ENCODE measurements at regions not wholly inside any gene's neighbourhood (a gene's known extent, or its start where the extent isn't known, plus 50 kb on each side); places are given as distances from the start of the nearest gene placed in this dataset.
"Not testable (repeated sequence)": the region's sequence is repeated elsewhere in the genome, so short reads cannot be mapped to it uniquely, and the experiment has no call there.

GRCh38 chr4:165810726-165811125 is 62.3 kb upstream of the TLL1 start:
- H3K4ac ChIP-seq (ENCODE audit: low read length) = no peak overlapping the region
- no peak overlapping the region for H3K4me3 ChIP-seq (ENCODE audit: low read length in 2 of 2)
- H3K36me3 ChIP-seq (replicated peaks in 1 of 2; ENCODE audit: control insufficient read depth in 2 of 2, insufficient read depth in 2 of 2, low read length in 2 of 2) = no peaks in the 10 kb centered on the region
- H4K8ac ChIP-seq (ENCODE audit: low read depth, low read length) = no peak overlapping the region
- no peak overlapping the region for H3K14ac ChIP-seq (ENCODE audit: low read length)
- H2AK5ac ChIP-seq (ENCODE audit: low read depth, low read length) = no peak overlapping the region
- H4K91ac ChIP-seq (ENCODE audit: low read depth, low read length, poor library complexity) = no peak overlapping the region
- no peak overlapping the region for H2BK5ac ChIP-seq (ENCODE audit: low read length)
- H2AFZ ChIP-seq (ENCODE audit: low read length) = no peak overlapping the region
- H2BK12ac ChIP-seq (ENCODE audit: low read length) = no peak overlapping the region
- no peaks in the 10 kb centered on the region for H3K27me3 ChIP-seq (ENCODE audit: control insufficient read depth in 3 of 3, insufficient read depth in 3 of 3, low read depth in 1 of 3, low read length in 3 of 3)
- H3K4me1 ChIP-seq (ENCODE audit: control insufficient read depth in 2 of 2, insufficient read depth in 1 of 2, low read depth in 1 of 2, low read length in 2 of 2) = no peaks in the 10 kb centered on the region
- no peaks in the 10 kb centered on the region for H3K9me3 ChIP-seq (replicated peaks in 1 of 2; ENCODE audit: control insufficient read depth in 2 of 2, insufficient read depth in 1 of 2, low read depth in 1 of 2, low read length in 2 of 2)
- no peak overlapping the region for H2BK15ac ChIP-seq (ENCODE audit: low read length)
- no CpG with 5 or more reads among the region's 2 CpGs for whole genome bisulfite sequencing, 2 donors (ENCODE audit: extremely low coverage in 2 of 2, insufficient read length in 2 of 2, insufficient replicate concordance in 1 of 2)
- no peak for DNase-seq (ENCODE audit: low spot score)
- H3K23ac ChIP-seq (ENCODE audit: low read depth, low read length, poor library complexity) = no peak overlapping the region
- H3K27ac ChIP-seq (replicated peaks; ENCODE audit: low read length) = no peak overlapping the region
- no peaks in the 10 kb centered on the region for H3K79me1 ChIP-seq (ENCODE audit: low read depth, low read length)
- H3K4me2 ChIP-seq (ENCODE audit: insufficient read depth, low read length, poor library complexity, severe bottlenecking) = no peak overlapping the region
- H2BK120ac ChIP-seq (ENCODE audit: low read depth, low read length) = no peak overlapping the region
- H3K18ac ChIP-seq (ENCODE audit: low read length) = no peak overlapping the region
- no peak overlapping the region for H3K9ac ChIP-seq (ENCODE audit: low read depth, low read length, poor library complexity)

GRCh38 chr4:165813606-165814005 is 59.4 kb upstream of the TLL1 start:
- no peak overlapping the region for H3K23ac ChIP-seq (ENCODE audit: low read depth, low read length, poor library complexity)
- no peaks in the 10 kb centered on the region for H3K9me3 ChIP-seq (replicated peaks in 1 of 2; ENCODE audit: control insufficient read depth in 2 of 2, insufficient read depth in 1 of 2, low read depth in 1 of 2, low read length in 2 of 2)
- no peak overlapping the region for H2AK5ac ChIP-seq (ENCODE audit: low read depth, low read length)
- no peak overlapping the region for H4K8ac ChIP-seq (ENCODE audit: low read depth, low read length)
- H3K79me1 ChIP-seq (ENCODE audit: low read depth, low read length) = no peaks in the 10 kb centered on the region
- no peak for DNase-seq (ENCODE audit: low spot score)
- H3K9ac ChIP-seq (ENCODE audit: low read depth, low read length, poor library complexity) = no peak overlapping the region
- no peaks in the 10 kb centered on the region for H3K4me1 ChIP-seq (ENCODE audit: control insufficient read depth in 2 of 2, insufficient read depth in 1 of 2, low read depth in 1 of 2, low read length in 2 of 2)
- H3K4me2 ChIP-seq (ENCODE audit: insufficient read depth, low read length, poor library complexity, severe bottlenecking) = no peak overlapping the region
- no peak overlapping the region for H2BK5ac ChIP-seq (ENCODE audit: low read length)
- H2BK15ac ChIP-seq (ENCODE audit: low read length) = no peak overlapping the region
- H3K27me3 ChIP-seq (ENCODE audit: control insufficient read depth in 3 of 3, insufficient read depth in 3 of 3, low read depth in 1 of 3, low read length in 3 of 3) = no peaks in the 10 kb centered on the region
- no peak overlapping the region for H4K91ac ChIP-seq (ENCODE audit: low read depth, low read length, poor library complexity)
- no peak overlapping the region for H3K18ac ChIP-seq (ENCODE audit: low read length)
- no peaks in the 10 kb centered on the region for H3K36me3 ChIP-seq (replicated peaks in 1 of 2; ENCODE audit: control insufficient read depth in 2 of 2, insufficient read depth in 2 of 2, low read length in 2 of 2)
- H3K14ac ChIP-seq (ENCODE audit: low read length) = no peak overlapping the region
- no peak overlapping the region for H2AFZ ChIP-seq (ENCODE audit: low read length)
- no peak overlapping the region for H3K4ac ChIP-seq (ENCODE audit: low read length)
- no peak overlapping the region for H2BK120ac ChIP-seq (ENCODE audit: low read depth, low read length)
- H3K27ac ChIP-seq (replicated peaks; ENCODE audit: low read length) = no peak overlapping the region
- no peak overlapping the region for H3K4me3 ChIP-seq (ENCODE audit: low read length in 2 of 2)
- no peak overlapping the region for H2BK12ac ChIP-seq (ENCODE audit: low read length)

GRCh38 chr4:165814256-165815020 is 58.6 kb upstream of the TLL1 start:
- no CpG with 5 or more reads among the region's 4 CpGs for WGBS, 2 donors (ENCODE audit: extremely low coverage in 2 of 2, insufficient read length in 2 of 2, insufficient replicate concordance in 1 of 2)
- no peak overlapping the region for H3K18ac ChIP-seq (ENCODE audit: low read length)
- no peaks in the 10 kb centered on the region for H3K27me3 ChIP-seq (ENCODE audit: control insufficient read depth in 3 of 3, insufficient read depth in 3 of 3, low read depth in 1 of 3, low read length in 3 of 3)
- no peaks in the 10 kb centered on the region for H3K4me1 ChIP-seq (ENCODE audit: control insufficient read depth in 2 of 2, insufficient read depth in 1 of 2, low read depth in 1 of 2, low read length in 2 of 2)
- H3K4ac ChIP-seq (ENCODE audit: low read length) = no peak overlapping the region
- no peak overlapping the region for H2BK15ac ChIP-seq (ENCODE audit: low read length)
- H3K4me2 ChIP-seq (ENCODE audit: insufficient read depth, low read length, poor library complexity, severe bottlenecking) = no peak overlapping the region
- H3K4me3 ChIP-seq (ENCODE audit: low read length in 2 of 2) = no peak overlapping the region
- H2BK12ac ChIP-seq (ENCODE audit: low read length) = no peak overlapping the region
- H3K23ac ChIP-seq (ENCODE audit: low read depth, low read length, poor library complexity) = no peak overlapping the region
- no peak overlapping the region for H4K8ac ChIP-seq (ENCODE audit: low read depth, low read length)
- H3K9ac ChIP-seq (ENCODE audit: low read depth, low read length, poor library complexity) = no peak overlapping the region
- H3K27ac ChIP-seq (replicated peaks; ENCODE audit: low read length) = no peak overlapping the region
- H3K36me3 ChIP-seq (replicated peaks in 1 of 2; ENCODE audit: control insufficient read depth in 2 of 2, insufficient read depth in 2 of 2, low read length in 2 of 2) = no peaks in the 10 kb centered on the region
- no peak for DNase-seq (ENCODE audit: low spot score)
- no peak overlapping the region for H4K91ac ChIP-seq (ENCODE audit: low read depth, low read length, poor library complexity)
- no peaks in the 10 kb centered on the region for H3K79me1 ChIP-seq (ENCODE audit: low read depth, low read length)
- no peak overlapping the region for H3K14ac ChIP-seq (ENCODE audit: low read length)
- H2BK5ac ChIP-seq (ENCODE audit: low read length) = no peak overlapping the region
- H3K9me3 ChIP-seq (replicated peaks in 1 of 2; ENCODE audit: control insufficient read depth in 2 of 2, insufficient read depth in 1 of 2, low read depth in 1 of 2, low read length in 2 of 2) = no peaks in the 10 kb centered on the region
- no peak overlapping the region for H2BK120ac ChIP-seq (ENCODE audit: low read depth, low read length)
- no peak overlapping the region for H2AK5ac ChIP-seq (ENCODE audit: low read depth, low read length)
- H2AFZ ChIP-seq (ENCODE audit: low read length) = no peak overlapping the region

- H2BK15ac ChIP-seq (ENCODE audit: low read length); H3K4ac ChIP-seq (ENCODE audit: low read length); H3K27me3 ChIP-seq (ENCODE audit: control insufficient read depth in 3 of 3, insufficient read depth in 3 of 3, low read depth in 1 of 3, low read length in 3 of 3); H4K91ac ChIP-seq (ENCODE audit: low read depth, low read length, poor library complexity); H4K8ac ChIP-seq (ENCODE audit: low read depth, low read length); H3K4me2 ChIP-seq (ENCODE audit: insufficient read depth, low read length, poor library complexity, severe bottlenecking); H3K14ac ChIP-seq (ENCODE audit: low read length); H2AFZ ChIP-seq (ENCODE audit: low read length); H2BK120ac ChIP-seq (ENCODE audit: low read depth, low read length); H3K36me3 ChIP-seq (replicated peaks in 1 of 2; ENCODE audit: control insufficient read depth in 2 of 2, insufficient read depth in 2 of 2, low read length in 2 of 2); H3K79me1 ChIP-seq (ENCODE audit: low read depth, low read length); H2BK12ac ChIP-seq (ENCODE audit: low read length); H3K4me3 ChIP-seq (ENCODE audit: low read length in 2 of 2); H2AK5ac ChIP-seq (ENCODE audit: low read depth, low read length); H3K9me3 ChIP-seq (replicated peaks in 1 of 2; ENCODE audit: control insufficient read depth in 2 of 2, insufficient read depth in 1 of 2, low read depth in 1 of 2, low read length in 2 of 2); H3K18ac ChIP-seq (ENCODE audit: low read length); H3K4me1 ChIP-seq (ENCODE audit: control insufficient read depth in 2 of 2, insufficient read depth in 1 of 2, low read depth in 1 of 2, low read length in 2 of 2); DNase-seq (ENCODE audit: low spot score); H3K23ac ChIP-seq (ENCODE audit: low read depth, low read length, poor library complexity); H3K27ac ChIP-seq (replicated peaks; ENCODE audit: low read length); H3K9ac ChIP-seq (ENCODE audit: low read depth, low read length, poor library complexity); H2BK5ac ChIP-seq (ENCODE audit: low read length): not testable (repeated sequence)
- no CpG with 5 or more reads among the region's 6 CpGs for WGBS, 2 donors (ENCODE audit: extremely low coverage in 2 of 2, insufficient read length in 2 of 2, insufficient replicate concordance in 1 of 2)
Observed at GRCh38 chr4:165819126-165819525, 53.9 kb upstream of the TLL1 start.

Measured in neuronal stem cell (in vitro differentiated cells).